Amniotic epithelial cell (primary cell): ENCODE measurements at regions not wholly inside any gene's neighbourhood (a gene's known extent, or its start where the extent isn't known, plus 50 kb on each side); places are given as distances from the start of the nearest gene placed in this dataset.

ENCODE experiments used
- DNase-seq: peaks from one replicate; pipeline ENCODE4 v3.0.0-alpha.2; 2010; ENCODE audit warnings: low read depth

- peak; percentile 29 for DNase-seq
Observed at GRCh38 chr2:49490710-49491109, 336.4 kb upstream of the FSHR start.

DNA sequence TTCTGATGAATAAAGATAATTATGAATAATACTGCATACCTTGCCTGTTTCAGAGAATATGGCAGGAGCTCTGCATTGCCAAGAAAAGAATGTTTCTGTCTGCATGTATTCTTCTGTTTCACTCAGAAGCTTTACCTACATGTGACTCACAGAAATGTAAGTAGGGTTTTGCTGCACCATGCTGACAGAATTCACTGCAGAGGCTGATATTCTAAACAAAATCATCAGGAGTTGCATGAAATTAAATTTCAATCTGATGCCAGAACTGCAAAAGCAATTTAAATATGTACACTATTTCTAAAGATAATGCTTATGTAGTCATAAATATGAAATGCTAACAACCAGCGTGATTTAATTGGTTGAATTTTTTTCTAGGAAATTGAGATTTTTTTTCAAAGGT is 332.8 kb upstream of the FSHR start:
- no peak for DNase-seq

DNA sequence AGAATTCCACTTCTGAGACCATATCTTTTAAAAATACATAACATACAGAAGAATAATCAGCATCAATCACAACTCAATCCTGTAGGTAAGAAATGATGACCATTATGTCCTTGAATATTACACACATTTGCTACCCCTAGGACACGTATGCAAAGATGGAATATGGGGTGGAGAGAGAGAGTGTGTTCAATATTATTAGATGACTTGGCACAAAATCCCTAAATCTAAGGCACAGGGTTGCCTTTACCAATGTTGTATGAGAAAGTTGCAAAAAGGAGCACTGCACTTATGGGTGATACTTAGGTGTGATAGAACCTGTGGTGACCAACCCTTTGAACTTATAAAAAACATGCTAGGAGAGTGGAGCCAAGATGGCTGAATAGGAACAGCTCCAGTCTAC is 326.2 kb upstream of the FSHR start:
- no peak for DNase-seq

- DNase-seq, result no peak
Observed at GRCh38 chr2:49465157-49465831, 311.0 kb upstream of the FSHR start.

GRCh38 chr2:49459314-49459993 is 305.1 kb upstream of the FSHR start:
- no peak for DNase-seq

- no peak for DNase-seq
Observed at GRCh38 chr2:49444005-49444404, 289.7 kb upstream of the FSHR start.

GRCh38 chr2:49426996-49427395 is 272.7 kb upstream of the FSHR start:
- no peak for DNase-seq

DNA sequence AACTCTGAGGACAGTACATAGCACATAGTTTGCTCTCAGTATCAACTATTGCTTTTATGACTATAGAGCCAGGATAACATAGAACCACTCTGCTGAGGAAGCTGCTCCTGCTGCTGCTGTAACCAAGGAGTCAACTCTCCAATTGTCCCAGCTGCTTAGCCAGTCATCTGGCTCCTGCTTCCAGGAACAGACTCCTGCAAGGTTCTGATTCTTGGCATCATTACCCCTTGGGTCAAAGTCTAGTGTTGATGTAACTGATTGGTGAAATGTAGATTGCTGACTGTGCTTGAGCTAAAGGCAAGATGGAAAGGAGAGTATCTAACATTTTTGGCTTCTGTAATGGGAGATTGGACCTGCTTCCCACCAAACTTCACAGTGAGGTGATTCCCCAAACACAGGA is 261.9 kb upstream of the FSHR start:
- no peak for DNase-seq

DNA sequence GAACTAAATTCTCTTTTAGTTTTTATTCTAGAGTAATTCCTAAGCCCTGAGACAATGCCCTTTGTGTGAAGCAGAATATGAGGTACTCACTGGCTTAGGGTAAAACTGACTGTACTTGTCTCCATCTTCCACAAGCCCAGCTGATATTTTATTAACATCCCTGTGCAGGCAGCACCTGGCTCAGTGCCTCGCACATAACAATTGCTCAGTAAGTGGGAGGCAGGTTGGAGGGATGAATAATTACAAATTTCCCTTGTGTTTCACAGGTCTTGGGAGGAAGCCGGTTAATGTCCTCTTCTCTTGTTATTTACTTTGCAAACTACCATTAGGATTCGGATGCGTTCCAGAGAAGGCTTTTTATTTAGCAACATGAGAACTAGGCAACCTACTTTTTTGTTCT is 249.8 kb upstream of the FSHR start:
- DNase-seq, result no peak

GRCh38 chr2:49403637-49404036 is 249.3 kb upstream of the FSHR start:
- DNase-seq, result no peak

DNA sequence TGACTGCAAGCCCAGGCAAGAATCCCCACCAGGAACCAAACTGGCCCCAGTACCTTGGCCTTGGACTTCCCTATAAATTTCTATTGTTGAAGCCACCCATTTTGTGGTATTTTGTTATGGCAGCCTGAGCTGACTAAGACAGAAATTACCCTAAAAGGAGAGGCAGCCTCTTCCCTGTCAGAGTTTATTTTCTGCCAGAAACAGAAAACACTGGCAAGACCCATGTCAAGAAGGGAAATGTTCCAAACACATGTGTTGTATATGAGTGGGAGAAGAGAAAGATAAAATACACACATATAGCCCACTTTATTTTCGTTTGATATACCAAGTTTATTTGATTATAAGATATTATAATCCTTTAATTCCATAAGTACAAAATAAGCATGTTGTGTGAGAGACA is 225.1 kb upstream of the FSHR start:
- DNase-seq, result no peak

DNA sequence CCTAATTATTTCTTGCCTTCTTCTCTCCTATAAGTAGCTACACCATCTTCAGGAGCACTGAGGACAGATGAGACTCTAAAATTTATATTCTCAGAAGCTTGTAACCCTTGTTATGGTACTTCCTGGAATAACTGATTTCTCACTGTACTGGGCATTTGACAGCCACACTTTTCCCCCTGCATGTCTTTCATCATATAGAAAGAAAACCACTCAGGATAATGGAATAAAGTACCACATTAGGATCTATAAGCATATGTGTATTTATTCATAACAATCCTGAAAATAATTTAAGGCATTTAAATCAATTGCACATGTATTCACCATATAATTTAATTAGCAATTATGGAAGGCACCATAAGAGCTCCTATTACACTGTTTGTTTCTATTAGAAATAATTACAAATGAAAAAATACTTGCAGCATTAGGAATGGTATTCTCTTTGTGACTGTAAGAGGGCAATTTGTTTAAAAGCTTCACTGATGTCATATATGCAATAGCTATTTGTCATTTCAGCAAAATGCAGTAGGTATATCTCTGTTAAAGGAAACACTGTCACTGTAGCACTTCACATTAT is 216.9 kb upstream of the FSHR start:
- no peak for DNase-seq

- DNase-seq, result no peak
Observed at GRCh38 chr2:49369650-49370049, 215.3 kb upstream of the FSHR start.

- DNase-seq, result no peak
Observed at GRCh38 chr2:49369101-49369500, 214.8 kb upstream of the FSHR start.

GRCh38 chr2:49367003-49367402 is 212.7 kb upstream of the FSHR start:
- DNase-seq, result no peak

DNA sequence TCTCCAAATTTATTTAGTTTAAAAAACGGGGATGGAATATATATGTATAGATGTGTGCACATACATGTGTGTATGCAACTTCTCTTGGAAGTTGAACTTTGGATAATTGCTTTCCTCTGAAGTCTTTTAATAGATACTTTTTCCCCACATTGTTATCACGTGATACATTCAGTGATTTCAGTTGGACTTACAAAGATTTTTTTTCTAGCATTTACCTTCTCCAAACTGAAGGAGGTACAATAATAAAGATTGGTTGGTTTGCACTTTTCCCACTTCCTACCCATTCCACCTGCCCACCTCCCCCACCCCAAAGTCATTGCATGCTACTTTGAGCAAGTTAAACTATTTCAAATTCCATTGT is 206.1 kb upstream of the FSHR start:
- no peak for DNase-seq

- DNase-seq, result no peak
Observed at GRCh38 chr2:49359721-49360406, 205.5 kb upstream of the FSHR start.

- no peak for DNase-seq
Observed at GRCh38 chr2:49355611-49356010, 201.3 kb upstream of the FSHR start.

- DNase-seq, result no peak
Observed at GRCh38 chr2:49351560-49351959, 197.2 kb upstream of the FSHR start.

DNA sequence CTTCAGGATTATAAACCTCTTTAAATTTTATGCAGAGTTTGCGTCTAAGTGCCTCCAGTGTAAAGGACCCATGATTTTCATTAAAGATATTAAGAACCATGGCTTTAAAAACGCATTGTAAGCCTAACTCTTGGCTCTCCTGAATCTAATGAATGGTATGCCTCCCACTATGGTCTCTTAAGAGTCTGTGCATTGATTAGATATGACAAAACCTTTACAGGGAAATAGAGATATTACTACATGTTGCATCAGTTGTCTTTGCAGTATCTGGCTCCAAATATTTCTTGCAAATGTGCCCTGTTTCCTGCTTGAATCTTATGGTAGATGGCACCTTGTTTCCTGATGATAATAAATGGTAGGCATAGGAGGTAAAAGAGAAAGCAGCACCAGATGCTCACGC is 189.3 kb upstream of the FSHR start:
- no peak for DNase-seq

DNA sequence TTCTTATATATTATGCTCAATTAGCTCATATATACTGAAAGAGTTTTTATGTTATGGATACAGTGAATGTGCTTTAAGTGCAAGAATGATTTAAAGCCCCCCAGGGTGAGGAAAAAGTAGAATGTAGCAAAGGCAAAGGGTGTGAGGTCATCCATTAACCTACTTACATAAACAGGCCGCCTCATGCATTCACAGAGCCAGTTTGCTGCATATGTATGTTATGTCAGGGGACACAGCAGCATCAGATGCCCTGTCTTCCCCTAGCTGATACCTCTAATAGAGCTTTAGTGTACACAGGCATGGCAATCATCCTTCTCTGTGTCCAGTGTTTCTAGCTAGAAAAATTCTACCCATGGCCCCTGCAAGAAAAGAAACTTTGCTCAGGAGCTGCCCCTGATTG is 187.8 kb upstream of the FSHR start:
- no peak for DNase-seq

GRCh38 chr2:49335546-49335945 is 181.2 kb upstream of the FSHR start:
- no peak for DNase-seq

DNA sequence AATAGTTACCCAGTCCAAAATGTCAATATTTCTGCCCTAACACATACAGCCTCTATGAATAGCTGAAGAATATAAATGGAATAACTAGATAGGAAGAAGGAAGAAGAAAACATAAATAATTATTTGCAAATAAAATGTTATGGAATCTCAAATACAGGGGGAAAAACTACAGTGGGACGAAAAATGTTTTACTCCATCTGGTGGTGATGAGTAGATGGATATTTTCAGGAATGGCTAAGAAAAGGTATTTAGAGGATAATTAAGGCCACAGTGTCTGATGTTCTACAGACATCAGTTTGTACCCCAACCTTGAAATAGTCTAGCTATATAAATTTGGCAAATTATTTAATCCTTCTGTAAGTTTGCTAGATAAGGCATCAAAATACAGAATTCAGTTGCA is 178.1 kb upstream of the FSHR start:
- DNase-seq, result peak; percentile 7
